ENCODE measurements at regions not wholly inside any gene's neighbourhood (a gene's known extent, or its start where the extent isn't known, plus 50 kb on each side); places are given as distances from the start of the nearest gene placed in this dataset.

DNA sequence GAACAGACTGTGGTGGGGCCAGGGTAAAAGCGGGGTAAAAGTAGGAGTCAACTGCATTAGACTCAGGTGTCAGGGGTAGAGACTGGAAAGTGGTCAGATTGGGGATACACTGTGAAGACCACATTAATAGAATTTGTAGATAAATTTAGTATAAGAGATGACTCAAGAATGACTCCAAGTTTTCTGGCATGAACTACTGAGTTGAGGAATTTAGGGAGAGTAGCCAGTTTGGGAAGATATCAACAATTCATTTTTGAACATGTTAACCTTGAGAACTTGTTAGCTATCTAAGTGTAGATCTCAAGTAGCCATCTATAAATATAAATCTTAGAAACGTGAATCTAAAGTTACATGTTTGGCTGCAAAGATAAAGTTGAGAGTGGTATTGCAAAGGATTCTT, 206.9 kb upstream of the HCCS start:
- WGBS, 2 donors, result 0 to 34% methylated on average over 1 to 2 of the region's 2 CpGs

GRCh38 chrX:10906866-10907265, 204.3 kb upstream of the HCCS start:
- Histone ChIP-seq H3K36me3 (no peaks in the 10 kb centered on the region), H3K27ac (no peak overlapping the region), H3K27me3 (no peaks in the 10 kb centered on the region), H3K4me1 (no peaks in the 10 kb centered on the region), H3K9me3 (peaks cover 0 to 6% (median 0%) of the 10 kb centered on the region in 3 donors), H3K4me3 (no peak overlapping the region)
- intact Hi-C loops (cut with DNase I), result no loop called here
- DNase-seq, result no peak
- TF ChIP-seq POLR2A (IDR thresholded peaks at IDR 0.05) (no peak), CTCF (IDR thresholded peaks at IDR 0.05) (no peak)
- WGBS, 2 donors, result 53 to 75% methylated on average over 1 of the region's 1 CpG

More for the DNA sequence above, 206.9 kb upstream of the HCCS start:
- Histone ChIP-seq H3K27ac (no peak overlapping the region), H3K4me3 (no peak overlapping the region), H3K9me3 (peaks cover 0 to 6% (median 0%) of the 10 kb centered on the region in 3 donors), H3K36me3 (no peaks in the 10 kb centered on the region), H3K27me3 (no peaks in the 10 kb centered on the region), H3K4me1 (peaks cover 0 to 8% (median 0%) of the 10 kb centered on the region in 3 donors)
- DNase-seq, result no peak
- intact Hi-C loops (cut with DNase I), result no loop called here
- no peak for TF ChIP-seq CTCF (IDR thresholded peaks at IDR 0.05)
- no peak for TF ChIP-seq POLR2A (IDR thresholded peaks at IDR 0.05)

DNA sequence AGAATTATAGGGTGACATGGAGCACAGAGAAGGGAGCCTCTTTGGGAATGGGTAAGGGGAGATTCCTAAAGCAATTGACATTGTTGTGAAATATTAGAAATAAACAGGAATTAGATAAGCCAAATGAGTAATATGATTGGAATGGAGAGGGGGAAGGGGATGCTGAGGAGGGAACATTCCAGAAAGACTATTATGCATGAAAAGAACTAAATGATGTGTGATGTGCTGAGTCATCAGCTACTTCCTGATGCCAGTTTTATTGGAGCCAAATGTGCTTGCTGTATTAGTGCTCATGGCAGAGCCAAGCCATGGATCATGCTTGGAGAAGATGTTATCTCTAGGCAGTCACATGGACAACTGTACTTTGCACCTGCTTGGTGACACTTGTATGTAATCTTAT, 189.0 kb upstream of the HCCS start:
- intact Hi-C loops (cut with DNase I), result no loop called here
- DNase-seq, result no peak
- Histone ChIP-seq H3K9me3 (no peaks in the 10 kb centered on the region), H3K27me3 (no peaks in the 10 kb centered on the region), H3K4me1 (no peaks in the 10 kb centered on the region), H3K36me3 (no peaks in the 10 kb centered on the region), H3K27ac (no peak overlapping the region), H3K4me3 (no peak overlapping the region)
- no peak for TF ChIP-seq POLR2A (IDR thresholded peaks at IDR 0.05)
- TF ChIP-seq CTCF (IDR thresholded peaks at IDR 0.05), result no peak

- intact Hi-C loops (cut with DNase I), result no loop called here
- no peaks in the 10 kb centered on the region for H3K27me3 ChIP-seq
- no peaks in the 10 kb centered on the region for H3K36me3 ChIP-seq
- WGBS, 2 donors, result 64 to 83% methylated on average over 1 of the region's 1 CpG
- no peak for DNase-seq
- H3K27ac ChIP-seq, result no peak overlapping the region
- H3K4me3 ChIP-seq, result no peak overlapping the region
- no peak for TF ChIP-seq POLR2A (IDR thresholded peaks at IDR 0.05)
- no peak for TF ChIP-seq CTCF (IDR thresholded peaks at IDR 0.05)
- no peaks in the 10 kb centered on the region for H3K4me1 ChIP-seq
- H3K9me3 ChIP-seq, result no peaks in the 10 kb centered on the region
These were observed 188.3 kb upstream of the HCCS start for GRCh38 chrX:10922835-10923234.

GRCh38 chrX:10923466-10923865, 187.7 kb upstream of the HCCS start:
- Histone ChIP-seq H3K4me3 (no peak overlapping the region), H3K27me3 (no peaks in the 10 kb centered on the region), H3K27ac (no peak overlapping the region), H3K4me1 (no peaks in the 10 kb centered on the region), H3K9me3 (no peaks in the 10 kb centered on the region), H3K36me3 (no peaks in the 10 kb centered on the region)
- TF ChIP-seq CTCF (IDR thresholded peaks at IDR 0.05) (no peak), POLR2A (IDR thresholded peaks at IDR 0.05) (no peak)
- DNase-seq, result no peak
- WGBS, 2 donors, result 69 to 71% methylated on average over 3 of the region's 3 CpGs
- intact Hi-C loops (cut with DNase I), result no loop called here

All from esophagus squamous epithelium (tissue), 5 donors.